H9 (cell line): ENCODE measurements at regions not wholly inside any gene's neighbourhood (a gene's known extent, or its start where the extent isn't known, plus 50 kb on each side); places are given as distances from the start of the nearest gene placed in this dataset.

Source experiments
- DNase-seq: peaks from one replicate; pipeline ENCODE4 v3.0.0-alpha.2; 2017
- H2AFZ ChIP-seq: one replicate; pipeline ENCODE4 v1.6.1; 2013; ENCODE audit warnings: mild to moderate bottlenecking, low read length, control low read depth, moderate library complexity
- H2AK5ac ChIP-seq: 2 replicates; pipeline ENCODE4 v1.6.1; 2013; ENCODE audit warnings: low read length, control low read depth, mixed read lengths; ENCODE audit not compliant: insufficient read length
- H2BK120ac ChIP-seq: one replicate; pipeline ENCODE4 v1.6.1; 2013; ENCODE audit warnings: low read depth, mild to moderate bottlenecking, low read length, control low read depth, inconsistent platforms; ENCODE audit not compliant: poor library complexity, severe bottlenecking
- H2BK12ac ChIP-seq: 2 replicates; pipeline ENCODE4 v1.6.1; 2013; ENCODE audit warnings: low read length, control low read depth, mixed read lengths, low read depth; ENCODE audit not compliant: insufficient read length
- H2BK15ac ChIP-seq: 2 replicates; pipeline ENCODE4 v1.6.1; 2013; ENCODE audit warnings: low read depth, low read length, control low read depth
- H2BK20ac ChIP-seq: one replicate; pipeline ENCODE4 v1.6.1; 2013; ENCODE audit warnings: low read depth, mild to moderate bottlenecking, low read length, control low read depth, inconsistent platforms; ENCODE audit not compliant: poor library complexity, severe bottlenecking
- H2BK5ac ChIP-seq: 2 replicates; pipeline ENCODE4 v1.6.1; 2013; ENCODE audit warnings: low read length, control low read depth, mixed read lengths; ENCODE audit not compliant: insufficient read length
- H3K14ac ChIP-seq: 2 replicates; pipeline ENCODE4 v1.6.1; 2013; ENCODE audit warnings: low read length, control low read depth; ENCODE audit not compliant: insufficient read depth
- H3K18ac ChIP-seq: 2 replicates; pipeline ENCODE4 v1.6.1; 2013; ENCODE audit warnings: low read depth, mild to moderate bottlenecking, mixed read lengths, low read length, control low read depth; ENCODE audit not compliant: insufficient read length
- H3K23ac ChIP-seq: 2 replicates; pipeline ENCODE4 v1.6.1; 2013; ENCODE audit warnings: low read length, control low read depth, mixed read lengths, low read depth; ENCODE audit not compliant: insufficient read length
- H3K23me2 ChIP-seq: 2 replicates; pipeline ENCODE4 v1.6.1; 2013; ENCODE audit warnings: low read depth, mild to moderate bottlenecking, mixed read lengths, low read length, control low read depth; ENCODE audit not compliant: insufficient read length, poor library complexity, severe bottlenecking
- H3K27ac ChIP-seq: 2 replicates; pipeline ENCODE4 v1.5.1; 2013; ENCODE audit warnings: low read length, control low read depth, mixed read lengths, low read depth; ENCODE audit not compliant: insufficient read length
- H3K27me3 ChIP-seq: 2 replicates; pipeline ENCODE4 v1.6.1; 2013; ENCODE audit warnings: low read length, control low read depth, inconsistent platforms; ENCODE audit not compliant: insufficient read depth
- H3K4ac ChIP-seq: 2 replicates; pipeline ENCODE4 v1.6.1; 2013; ENCODE audit warnings: low read depth, mild to moderate bottlenecking, control low read depth, inconsistent platforms, low read length, moderate library complexity
- H3K4me1 ChIP-seq: 2 replicates; pipeline ENCODE4 v1.6.1; 2013; ENCODE audit warnings: low read length, control low read depth, inconsistent platforms; ENCODE audit not compliant: insufficient read depth
- H3K4me2 ChIP-seq: 2 replicates; pipeline ENCODE4 v1.6.1; 2013; ENCODE audit warnings: low read length, control low read depth, mixed read lengths; ENCODE audit not compliant: insufficient read length, insufficient read depth
- H3K56ac ChIP-seq: 2 replicates; pipeline ENCODE4 v1.6.1; 2013; ENCODE audit warnings: low read depth, mild to moderate bottlenecking, mixed read lengths, low read length, control low read depth; ENCODE audit not compliant: insufficient read length
- H3K79me1 ChIP-seq: 2 replicates; pipeline ENCODE4 v1.6.1; 2013; ENCODE audit warnings: low read depth, mild to moderate bottlenecking, moderate library complexity, low read length, control low read depth, inconsistent platforms; ENCODE audit not compliant: insufficient read depth, poor library complexity, severe bottlenecking
- H3K79me2 ChIP-seq: 2 replicates; pipeline ENCODE4 v1.6.1; 2013; ENCODE audit warnings: low read length, control low read depth, inconsistent platforms; ENCODE audit not compliant: insufficient read depth
- H3K9ac ChIP-seq: 2 replicates; pipeline ENCODE4 v1.6.1; 2013; ENCODE audit warnings: low read length, control low read depth, mixed read lengths; ENCODE audit not compliant: insufficient read length; ENCODE audit errors: extremely low read depth
- H3K9me3 ChIP-seq: one replicate; pipeline ENCODE4 v1.6.1; 2013; ENCODE audit warnings: low read depth, low read length, inconsistent platforms; ENCODE audit not compliant: control insufficient read depth
- H3T11ph ChIP-seq: one replicate; pipeline ENCODE4 v1.6.1; 2013; ENCODE audit warnings: mild to moderate bottlenecking, low read length, control low read depth, inconsistent platforms
- H4K20me1 ChIP-seq: one replicate; pipeline ENCODE4 v1.6.1; 2013; ENCODE audit not compliant: control insufficient read depth, insufficient read length, insufficient read depth
- H4K5ac ChIP-seq: 2 replicates; pipeline ENCODE4 v1.6.1; 2013; ENCODE audit warnings: low read depth, mild to moderate bottlenecking, mixed read lengths, low read length, control low read depth; ENCODE audit not compliant: insufficient read length
- H4K8ac ChIP-seq: replicated peaks from 2 replicates; pipeline ENCODE4 v1.6.1; 2013; ENCODE audit warnings: low read length, control low read depth, mixed read lengths, low read depth; ENCODE audit not compliant: insufficient read length
- H4K91ac ChIP-seq: 2 replicates; pipeline ENCODE4 v1.6.1; 2013; ENCODE audit warnings: low read depth, mild to moderate bottlenecking, moderate library complexity, mixed read lengths, low read length, control low read depth; ENCODE audit not compliant: insufficient read length
- H3K27ac Mint-ChIP-seq, 3 experiments: 2 replicates in 2 of 3; 3 replicates in 1 of 3; pipeline ENCODE4 v1.8.0; 2020 to 2021; ENCODE audit warnings: mixed read lengths in 3 of 3, mild to moderate bottlenecking in 1 of 3, moderate library complexity in 1 of 3
- H3K27me3 Mint-ChIP-seq: 2 replicates; pipeline ENCODE4 v1.8.0; 2021; ENCODE audit warnings: low read depth, mild to moderate bottlenecking, moderate library complexity, mixed read lengths
- H3K36me3 Mint-ChIP-seq, 3 experiments: 2 replicates in 2 of 3; 3 replicates in 1 of 3; pipeline ENCODE4 v1.8.0; 2020 to 2021; ENCODE audit warnings: low read depth in 3 of 3, mixed read lengths in 3 of 3; ENCODE audit not compliant: insufficient read depth in 1 of 3
- H3K4me1 Mint-ChIP-seq, 2 experiments: 2 replicates each; pipeline ENCODE4 v1.8.0; 2020; ENCODE audit warnings: mixed read lengths in 2 of 2
- H3K4me3 Mint-ChIP-seq, 2 experiments: 2 replicates in 1 of 2; 3 replicates in 1 of 2; pipeline ENCODE4 v1.8.0; 2020 to 2021; ENCODE audit warnings: mild to moderate bottlenecking in 2 of 2, mixed read lengths in 2 of 2, moderate library complexity in 1 of 2
- H3K9me3 Mint-ChIP-seq, 2 experiments: 2 replicates in 1 of 2; 3 replicates in 1 of 2; pipeline ENCODE4 v1.8.0; 2020; ENCODE audit warnings: mild to moderate bottlenecking in 2 of 2, mixed read lengths in 2 of 2, moderate library complexity in 1 of 2
- WGBS: extraction: QIAGEN DNeasy Blood & Tissue Kit; methylation state at CpG from one replicate; pipeline ENCODE4 v1.1.7; 2013; ENCODE audit warnings: missing lambda C conversion rate, low lambda C conversion rate, mixed read lengths; ENCODE audit not compliant: insufficient read length; ENCODE audit errors: extremely low coverage; 5-methylcytosine and 5-hydroxymethylcytosine counted together
- TF ChIP-seq, protein P1 (sequence below): fragments of 200-600 bp; sonication (generic); conservative IDR thresholded peaks from 3 replicates; pipeline ENCODE4 v1.8.0; 2021; ENCODE audit warnings: antibody characterized with exemption, mild to moderate bottlenecking

- H4K20me1 ChIP-seq: no peaks in the 10 kb centered on the region
- H3K27ac ChIP-seq: no peak overlapping the region
- no peaks in the 10 kb centered on the region for H3K79me1 ChIP-seq
- no CpG with 5 or more reads among the region's 2 CpGs for WGBS
- no peak overlapping the region for H2AK5ac ChIP-seq
- no peak overlapping the region for H2BK5ac ChIP-seq
- Mint-ChIP-seq H3K27ac (no peak overlapping the region), H3K4me3 (no peak overlapping the region), H3K36me3 (peaks cover 0 to 5% (median 0%) of the 10 kb centered on the region in 3 experiments; a peak in 1 of 7 replicates), H3K9me3 (peaks cover 0 to 3% of the 10 kb centered on the region in 2 experiments; a peak in 2 of 5 replicates), H3K27me3 (peaks cover 1% of the 10 kb centered on the region; the same call in 1 of the 2 replicates), H3K4me1 (peaks cover 20 to 26% of the 10 kb centered on the region in 2 experiments)
- H2AFZ ChIP-seq: no peak overlapping the region
- H3K4me2 ChIP-seq: no peak overlapping the region
- H3K56ac ChIP-seq: no peak overlapping the region
- no peaks in the 10 kb centered on the region for H3K79me2 ChIP-seq
- no peak overlapping the region for H3K9ac ChIP-seq
- H3K18ac ChIP-seq: no peak overlapping the region
- no peaks in the 10 kb centered on the region for H3K27me3 ChIP-seq
- H3K23ac ChIP-seq: no peak overlapping the region
- H3K4ac ChIP-seq: no peak overlapping the region
- H4K5ac ChIP-seq: no peak overlapping the region
- H3K23me2 ChIP-seq: no peaks in the 10 kb centered on the region
- H4K8ac ChIP-seq: no peak overlapping the region
- H2BK12ac ChIP-seq: no peak overlapping the region
- H2BK120ac ChIP-seq: no peak overlapping the region
- no peak for DNase-seq
- no peak overlapping the region for H3K14ac ChIP-seq
- H3K4me1 ChIP-seq: no peaks in the 10 kb centered on the region; the same call in 1 of the 2 replicates
- H3K9me3 ChIP-seq: no peaks in the 10 kb centered on the region
- H3T11ph ChIP-seq: no peak overlapping the region
- no peak overlapping the region for H2BK15ac ChIP-seq
- no peak overlapping the region for H4K91ac ChIP-seq
- TF ChIP-seq, protein P1, sequence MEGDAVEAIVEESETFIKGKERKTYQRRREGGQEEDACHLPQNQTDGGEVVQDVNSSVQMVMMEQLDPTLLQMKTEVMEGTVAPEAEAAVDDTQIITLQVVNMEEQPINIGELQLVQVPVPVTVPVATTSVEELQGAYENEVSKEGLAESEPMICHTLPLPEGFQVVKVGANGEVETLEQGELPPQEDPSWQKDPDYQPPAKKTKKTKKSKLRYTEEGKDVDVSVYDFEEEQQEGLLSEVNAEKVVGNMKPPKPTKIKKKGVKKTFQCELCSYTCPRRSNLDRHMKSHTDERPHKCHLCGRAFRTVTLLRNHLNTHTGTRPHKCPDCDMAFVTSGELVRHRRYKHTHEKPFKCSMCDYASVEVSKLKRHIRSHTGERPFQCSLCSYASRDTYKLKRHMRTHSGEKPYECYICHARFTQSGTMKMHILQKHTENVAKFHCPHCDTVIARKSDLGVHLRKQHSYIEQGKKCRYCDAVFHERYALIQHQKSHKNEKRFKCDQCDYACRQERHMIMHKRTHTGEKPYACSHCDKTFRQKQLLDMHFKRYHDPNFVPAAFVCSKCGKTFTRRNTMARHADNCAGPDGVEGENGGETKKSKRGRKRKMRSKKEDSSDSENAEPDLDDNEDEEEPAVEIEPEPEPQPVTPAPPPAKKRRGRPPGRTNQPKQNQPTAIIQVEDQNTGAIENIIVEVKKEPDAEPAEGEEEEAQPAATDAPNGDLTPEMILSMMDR: no peak
- H2BK20ac ChIP-seq: no peak overlapping the region
Measured at GRCh38 chr1:219265026-219265515, 91.4 kb downstream of the LYPLAL1 start.
